GM12878 (cell line): ENCODE measurements at regions not wholly inside any gene's neighbourhood (a gene's known extent, or its start where the extent isn't known, plus 50 kb on each side); places are given as distances from the start of the nearest gene placed in this dataset.

Source experiments
- ATAC-seq: fragments of 200-7000 bp; cut with Tn5 transposase; 3 replicates; pipeline ENCODE4 v1.9.1; 2020; ENCODE audit warnings: mild to moderate bottlenecking, moderate library complexity
- BruUV-seq: library from RNA; stranded (reverse); fragments of 400-500 nt; replicated peaks from 2 replicates; lab custom pipeline; 2021; lab: Mats Ljungman, UMichigan
- CTCF ChIA-PET: fragments of 300-600 bp; sonication (Branson Sonifier 250); formaldehyde crosslinking; extraction: SDS; loops from one replicate; lab custom pipeline; 2021; ENCODE audit warnings: inconsistent platforms; lab: Yijun Ruan, JAX
- POLR2A ChIA-PET: fragments of 350-600 bp; formaldehyde crosslinking; extraction: SDS; loops from one replicate; lab custom pipeline; 2021; ENCODE audit warnings: inconsistent platforms; lab: Charles Lee
- RAD21 ChIA-PET: fragments of 300-600 bp; sonication (Branson Sonifier 250); formaldehyde crosslinking; loops from one replicate; lab custom pipeline; 2023; ENCODE audit warnings: antibody characterized with exemption; ENCODE audit not compliant: unreplicated experiment; lab: Charles Lee
- SMC1A ChIA-PET: fragments of 300-600 bp; sonication (Branson Sonifier 250); formaldehyde crosslinking; loops from one replicate; lab custom pipeline; 2023; ENCODE audit not compliant: unreplicated experiment, uncharacterized antibody; lab: Charles Lee
- DNase-seq: peaks from one replicate; pipeline ENCODE4 v3.0.0-alpha.2; 2011; ENCODE audit warnings: low read depth, low spot score
- FAIRE-seq: peaks from 3 replicates; lab custom pipeline; 2011; peaks lifted over from hg19 to GRCh38; lab: Jason Lieb, UNC
- H2AFZ ChIP-seq: 2 replicates; pipeline ENCODE4 v1.6.0; 2011; ENCODE audit warnings: low read depth, low read length, control low read depth; ENCODE audit not compliant: control insufficient read depth
- H3K27ac ChIP-seq: 2 replicates; pipeline ENCODE4 v1.5.1; 2011; ENCODE audit warnings: control low read depth; ENCODE audit not compliant: control insufficient read depth, insufficient read depth
- H3K27me3 ChIP-seq, 2 experiments: replicated peaks in 1 of 2; 2 replicates each; pipeline versions ENCODE4 v1.6.0 to v1.6.1; 2011; ENCODE audit warnings: low read length in 1 of 2; ENCODE audit not compliant: control insufficient read depth in 2 of 2, insufficient read depth in 2 of 2
- H3K36me3 ChIP-seq, 2 experiments: 2 replicates each; pipeline ENCODE4 v1.5.1; 2011; ENCODE audit warnings: low read length in 1 of 2; ENCODE audit not compliant: control insufficient read depth in 2 of 2, insufficient read depth in 2 of 2
- H3K4me1 ChIP-seq: 2 replicates; pipeline ENCODE4 v1.6.1; 2011; ENCODE audit warnings: mild to moderate bottlenecking, low read length, moderate library complexity, mixed read lengths; ENCODE audit not compliant: control insufficient read depth, insufficient read depth
- H3K4me2 ChIP-seq: 2 replicates; pipeline ENCODE4 v1.6.0; 2011; ENCODE audit warnings: control low read depth; ENCODE audit not compliant: control insufficient read depth, insufficient read depth
- H3K4me3 ChIP-seq: fragments of 200-600 bp; sonication (generic); 2 replicates; pipeline ENCODE4 v1.5.1; 2016
- H3K79me2 ChIP-seq: 2 replicates; pipeline ENCODE4 v1.6.0; 2011; ENCODE audit warnings: low read length; ENCODE audit not compliant: control insufficient read depth, insufficient read depth
- H3K9ac ChIP-seq: 2 replicates; pipeline ENCODE4 v1.8.0; 2011; ENCODE audit warnings: low read length, control low read depth, mixed read lengths; ENCODE audit not compliant: control insufficient read depth, insufficient read depth
- H3K9me3 ChIP-seq: replicated peaks from 3 replicates; pipeline ENCODE4 v1.5.1; 2011; ENCODE audit warnings: mild to moderate bottlenecking, low read length; ENCODE audit not compliant: control insufficient read depth, insufficient read depth
- H4K20me1 ChIP-seq: 2 replicates; pipeline ENCODE4 v1.6.0; 2011; ENCODE audit not compliant: control insufficient read depth, insufficient read depth
- CHD2 ChIP-seq: IDR thresholded peaks from 2 replicates; pipeline ENCODE4 v1.6.1; 2011; ENCODE audit warnings: low read depth, low read length, improper control_type of control experiment, borderline replicate concordance
- FOS ChIP-seq: IDR thresholded peaks from 3 replicates; pipeline ENCODE4 v1.6.1; 2011; ENCODE audit warnings: borderline replicate concordance; ENCODE audit not compliant: insufficient read length; ENCODE audit errors: extremely low read depth
- GABPA ChIP-seq: IDR thresholded peaks from 2 replicates; pipeline ENCODE4 v1.6.1; 2014; ENCODE audit warnings: antibody characterized with exemption, low read depth, mild to moderate bottlenecking, inconsistent platforms
- NR2F1 ChIP-seq: fragments of 450-650 bp; conservative IDR thresholded peaks from 2 replicates; pipeline ENCODE4 v1.6.1; 2017; ENCODE audit warnings: mild to moderate bottlenecking
- WRNIP1 ChIP-seq: IDR thresholded peaks from 2 replicates; pipeline ENCODE4 v1.6.1; 2011; ENCODE audit warnings: low read depth, low read length, improper control_type of control experiment, borderline replicate concordance
- ZBTB11 ChIP-seq: fragments of 450-650 bp; formaldehyde crosslinking; IDR thresholded peaks from 2 replicates; pipeline ENCODE4 v1.5.0; 2022; ENCODE audit warnings: mild to moderate bottlenecking, missing genetic modification characterization
- ZNF217 ChIP-seq: fragments of 450-650 bp; IDR thresholded peaks from 2 replicates; pipeline ENCODE4 v1.6.1; 2017; ENCODE audit warnings: antibody characterized with exemption, mild to moderate bottlenecking
- ZNF274 ChIP-seq: IDR thresholded peaks from one replicate; pipeline ENCODE4 v1.8.0; 2011; ENCODE audit not compliant: insufficient read length, insufficient read depth
- WGBS: methylation state at CpG from one replicate; pipeline ENCODE4 v1.1.6; 2016; ENCODE audit warnings: low lambda C conversion rate; ENCODE audit not compliant: insufficient replicate concordance, insufficient coverage; ENCODE audit errors: missing lambda C conversion rate; 5-methylcytosine and 5-hydroxymethylcytosine counted together
- in situ Hi-C: fragments of 300-500 bp; cut with MboI; formaldehyde crosslinking; loops from 9 replicates; pipeline ENCODE4 v1.14.3; 2018; ENCODE audit warnings: mixed read lengths
- intact Hi-C: fragments of 100-400 bp; cut with micrococcal nuclease; formaldehyde crosslinking; loops from one replicate; pipeline ENCODE4 v1.14.2; 2022; ENCODE audit not compliant: unreplicated experiment
- TF ChIP-seq, protein P1 (sequence below): fragments of 150-350 bp; IDR thresholded peaks from 2 replicates; pipeline ENCODE4 v1.6.1; 2016; ENCODE audit warnings: low read depth, low read length
- TF ChIP-seq, protein P2 (sequence below): IDR thresholded peaks from 2 replicates; pipeline ENCODE4 v1.6.1; 2012; ENCODE audit warnings: low read depth, low read length, improper control_type of control experiment

- in situ Hi-C loops: no loop called here
- ChIA-PET SMC1A (no interaction called here), RAD21 (no interaction called here), CTCF (no interaction called here)
- ATAC-seq: no peak
- Histone ChIP-seq H3K9me3 (no peaks in the 10 kb centered on the region), H3K9ac (no peak overlapping the region), H4K20me1 (no peaks in the 10 kb centered on the region), H3K4me2 (no peak overlapping the region)
- FAIRE-seq: no peak
- no peak for DNase-seq
- no peak for TF ChIP-seq GABPA
- TF ChIP-seq, all 136 proteins: peak for 0
- no peaks in the 10 kb centered on the region for H3K36me3 ChIP-seq
- H3K79me2 ChIP-seq: no peaks in the 10 kb centered on the region
- no TSS peak for BruUV-seq
- no peak overlapping the region for H2AFZ ChIP-seq
- H3K27me3 ChIP-seq: peaks cover 2 to 3% of the 10 kb centered on the region in 2 experiments; a peak in 3 of 4 replicates
- POLR2A ChIA-PET: no interaction called here
- H3K4me1 ChIP-seq: no peaks in the 10 kb centered on the region
- 53% methylated on average over 9 of the region's 9 CpGs for WGBS
- no peak overlapping the region for H3K27ac ChIP-seq
- no peak overlapping the region for H3K4me3 ChIP-seq
- intact Hi-C loops: no loop called here
These were observed 402.4 kb upstream of the C2CD4B start for GRCh38 chr15:62567501-62567900.

- Histone ChIP-seq H3K4me3 (no peak overlapping the region), H4K20me1 (no peaks in the 10 kb centered on the region), H3K27me3 (peaks cover 2 to 3% of the 10 kb centered on the region in 2 experiments; a peak in 3 of 4 replicates), H3K79me2 (no peaks in the 10 kb centered on the region), H3K27ac (no peak overlapping the region), H3K4me1 (no peaks in the 10 kb centered on the region), H3K4me2 (no peak overlapping the region), H2AFZ (no peak overlapping the region), H3K9me3 (no peaks in the 10 kb centered on the region), H3K9ac (no peak overlapping the region), H3K36me3 (no peaks in the 10 kb centered on the region)
- ChIA-PET SMC1A (no interaction called here), CTCF (no interaction called here), RAD21 (no interaction called here), POLR2A (no interaction called here)
- in situ Hi-C loops: no loop called here
- ATAC-seq (no peak), FAIRE-seq (no peak), DNase-seq (no peak)
- WGBS: 4% methylated on average over 7 of the region's 7 CpGs
- TF ChIP-seq, protein P1, sequence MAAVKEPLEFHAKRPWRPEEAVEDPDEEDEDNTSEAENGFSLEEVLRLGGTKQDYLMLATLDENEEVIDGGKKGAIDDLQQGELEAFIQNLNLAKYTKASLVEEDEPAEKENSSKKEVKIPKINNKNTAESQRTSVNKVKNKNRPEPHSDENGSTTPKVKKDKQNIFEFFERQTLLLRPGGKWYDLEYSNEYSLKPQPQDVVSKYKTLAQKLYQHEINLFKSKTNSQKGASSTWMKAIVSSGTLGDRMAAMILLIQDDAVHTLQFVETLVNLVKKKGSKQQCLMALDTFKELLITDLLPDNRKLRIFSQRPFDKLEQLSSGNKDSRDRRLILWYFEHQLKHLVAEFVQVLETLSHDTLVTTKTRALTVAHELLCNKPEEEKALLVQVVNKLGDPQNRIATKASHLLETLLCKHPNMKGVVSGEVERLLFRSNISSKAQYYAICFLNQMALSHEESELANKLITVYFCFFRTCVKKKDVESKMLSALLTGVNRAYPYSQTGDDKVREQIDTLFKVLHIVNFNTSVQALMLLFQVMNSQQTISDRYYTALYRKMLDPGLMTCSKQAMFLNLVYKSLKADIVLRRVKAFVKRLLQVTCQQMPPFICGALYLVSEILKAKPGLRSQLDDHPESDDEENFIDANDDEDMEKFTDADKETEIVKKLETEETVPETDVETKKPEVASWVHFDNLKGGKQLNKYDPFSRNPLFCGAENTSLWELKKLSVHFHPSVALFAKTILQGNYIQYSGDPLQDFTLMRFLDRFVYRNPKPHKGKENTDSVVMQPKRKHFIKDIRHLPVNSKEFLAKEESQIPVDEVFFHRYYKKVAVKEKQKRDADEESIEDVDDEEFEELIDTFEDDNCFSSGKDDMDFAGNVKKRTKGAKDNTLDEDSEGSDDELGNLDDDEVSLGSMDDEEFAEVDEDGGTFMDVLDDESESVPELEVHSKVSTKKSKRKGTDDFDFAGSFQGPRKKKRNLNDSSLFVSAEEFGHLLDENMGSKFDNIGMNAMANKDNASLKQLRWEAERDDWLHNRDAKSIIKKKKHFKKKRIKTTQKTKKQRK: no peak
- TF ChIP-seq ZBTB11 (CRISPR knock-in tag) (no peak), FOS (no peak), WRNIP1 (no peak), NR2F1 (no peak), ZNF217 (no peak), ZNF274 (no peak), CHD2 (no peak)
- TF ChIP-seq, protein P2, sequence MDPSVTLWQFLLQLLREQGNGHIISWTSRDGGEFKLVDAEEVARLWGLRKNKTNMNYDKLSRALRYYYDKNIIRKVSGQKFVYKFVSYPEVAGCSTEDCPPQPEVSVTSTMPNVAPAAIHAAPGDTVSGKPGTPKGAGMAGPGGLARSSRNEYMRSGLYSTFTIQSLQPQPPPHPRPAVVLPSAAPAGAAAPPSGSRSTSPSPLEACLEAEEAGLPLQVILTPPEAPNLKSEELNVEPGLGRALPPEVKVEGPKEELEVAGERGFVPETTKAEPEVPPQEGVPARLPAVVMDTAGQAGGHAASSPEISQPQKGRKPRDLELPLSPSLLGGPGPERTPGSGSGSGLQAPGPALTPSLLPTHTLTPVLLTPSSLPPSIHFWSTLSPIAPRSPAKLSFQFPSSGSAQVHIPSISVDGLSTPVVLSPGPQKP: no peak
- BruUV-seq: no TSS peak
- intact Hi-C loops: no loop called here
These were observed 402.9 kb upstream of the C2CD4B start for GRCh38 chr15:62568004-62568403.
